ENCODE measurements at regions not wholly inside any gene's neighbourhood (a gene's known extent, or its start where the extent isn't known, plus 50 kb on each side); places are given as distances from the start of the nearest gene placed in this dataset.
"Not testable (repeated sequence)": the region's sequence is repeated elsewhere in the genome, so short reads cannot be mapped to it uniquely, and the experiment has no call there.

GRCh38 chr4:43567644-43568043 lies 675.1 kb downstream of the GRXCR1 start:
- ATAC-seq = no peak
- H3K4me1 Mint-ChIP-seq (ENCODE audit: low read depth in 2 of 2) = no peaks in the 10 kb centered on the region
- H3K27me3 Mint-ChIP-seq = no peaks in the 10 kb centered on the region
- no peak overlapping the region for H3K4me3 Mint-ChIP-seq
- H3K36me3 Mint-ChIP-seq = no peaks in the 10 kb centered on the region
- no peak overlapping the region for H3K27ac Mint-ChIP-seq
- no peak for DNase-seq (ENCODE audit: low spot score)
- H3K9me3 Mint-ChIP-seq = peaks cover 12% of the 10 kb centered on the region

DNA sequence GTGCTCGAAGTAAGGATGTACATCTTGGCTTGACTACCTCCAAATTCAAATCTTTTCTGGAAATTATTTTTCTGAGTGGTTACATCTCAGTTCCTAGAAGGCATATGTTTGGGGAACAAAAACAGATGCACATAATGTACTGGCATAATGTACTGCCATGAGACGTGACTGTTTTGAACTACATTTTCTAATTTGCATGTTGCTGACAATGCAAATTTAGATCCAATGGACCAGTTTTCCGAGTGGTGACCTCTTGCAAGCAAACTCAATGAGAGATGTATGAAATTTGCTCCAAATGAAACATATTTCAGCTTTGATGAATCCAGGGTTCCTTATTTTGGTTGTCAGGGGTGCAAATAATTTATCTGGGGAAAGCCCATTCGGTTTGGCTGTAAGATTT lies 694.3 kb downstream of the GRXCR1 start:
- Mint-ChIP-seq H3K4me1 (ENCODE audit: low read depth in 2 of 2) (no peaks in the 10 kb centered on the region), H3K4me3 (no peak overlapping the region), H3K27me3 (no peaks in the 10 kb centered on the region), H3K9me3 (peaks cover 12% of the 10 kb centered on the region), H3K36me3 (peaks cover 4% of the 10 kb centered on the region), H3K27ac (no peak overlapping the region)
- no peak for DNase-seq (ENCODE audit: low spot score)
- ATAC-seq = no peak

GRCh38 chr4:43587758-43588157 lies 695.2 kb downstream of the GRXCR1 start:
- Mint-ChIP-seq H3K9me3 (peaks cover 8% of the 10 kb centered on the region), H3K27ac (no peak overlapping the region), H3K4me1 (ENCODE audit: low read depth in 2 of 2) (no peaks in the 10 kb centered on the region), H3K27me3 (no peaks in the 10 kb centered on the region), H3K36me3 (peaks cover 4% of the 10 kb centered on the region), H3K4me3 (no peak overlapping the region)
- DNase-seq (ENCODE audit: low spot score) = no peak
- ATAC-seq = no peak

- no peak for DNase-seq (ENCODE audit: low spot score)
- Mint-ChIP-seq H3K27ac (no peak overlapping the region), H3K36me3 (peaks cover 6% of the 10 kb centered on the region), H3K4me3 (no peak overlapping the region), H3K9me3 (peaks cover 10% of the 10 kb centered on the region), H3K4me1 (ENCODE audit: low read depth in 2 of 2) (no peaks in the 10 kb centered on the region), H3K27me3 (no peaks in the 10 kb centered on the region)
- no peak for ATAC-seq
These were observed 714.9 kb downstream of the GRXCR1 start for GRCh38 chr4:43607400-43607799.

- ATAC-seq (no peak), DNase-seq (ENCODE audit: low spot score) (no peak)
- H3K36me3 Mint-ChIP-seq = peaks cover 6% of the 10 kb centered on the region
- H3K27me3 Mint-ChIP-seq = no peaks in the 10 kb centered on the region
- H3K27ac Mint-ChIP-seq = no peak overlapping the region
- H3K9me3 Mint-ChIP-seq = peaks cover 10% of the 10 kb centered on the region
- H3K4me3 Mint-ChIP-seq = no peak overlapping the region
- H3K4me1 Mint-ChIP-seq (ENCODE audit: low read depth in 2 of 2) = no peaks in the 10 kb centered on the region
These were observed 715.4 kb downstream of the GRXCR1 start for GRCh38 chr4:43607827-43608461.

DNA sequence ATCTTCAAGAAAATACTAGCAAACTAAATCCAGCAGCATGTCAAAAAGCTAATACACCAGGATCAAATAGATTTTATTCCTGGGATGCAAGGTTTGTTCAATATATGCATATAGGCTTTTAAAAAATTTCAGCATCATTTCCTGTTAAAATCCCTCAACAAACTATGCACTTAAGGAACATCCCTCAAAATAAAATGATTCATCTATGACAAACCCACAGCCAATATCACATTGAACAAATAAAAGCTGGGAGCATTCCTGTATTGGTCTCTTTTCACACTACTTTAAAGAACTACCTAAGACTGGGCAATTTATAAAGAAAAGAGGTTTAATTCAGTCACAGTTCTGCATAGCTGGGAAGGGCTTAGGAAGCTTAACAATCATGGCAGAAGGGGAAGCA lies 726.7 kb downstream of the GRXCR1 start:
- Mint-ChIP-seq H3K4me1 (ENCODE audit: low read depth in 2 of 2) (no peaks in the 10 kb centered on the region), H3K4me3 (no peak overlapping the region), H3K27ac (no peak overlapping the region), H3K27me3 (no peaks in the 10 kb centered on the region), H3K9me3 (peaks cover 32% of the 10 kb centered on the region), H3K36me3 (peaks cover 14% of the 10 kb centered on the region)
- ATAC-seq (no peak), DNase-seq (ENCODE audit: low spot score) (no peak)

DNA sequence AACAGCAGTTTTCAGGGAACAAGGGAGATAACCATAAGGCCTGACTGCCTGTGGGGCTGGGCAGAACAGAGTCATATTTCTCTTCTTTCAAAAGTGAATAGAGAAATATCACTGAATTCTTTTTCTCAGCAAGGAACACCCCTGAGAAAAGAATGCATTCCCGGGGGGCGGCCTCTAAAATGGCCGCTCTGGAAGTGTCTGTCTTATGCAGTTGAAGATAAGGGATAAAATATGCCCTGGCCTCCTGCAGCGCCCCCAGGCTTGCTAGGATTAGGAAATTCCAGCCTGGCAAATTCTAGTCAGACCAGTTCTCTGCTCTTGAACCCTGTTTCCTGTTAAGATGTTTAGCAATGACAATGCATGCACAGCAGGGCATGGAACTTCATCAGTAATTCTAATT lies 745.4 kb downstream of the GRXCR1 start:
- not testable (repeated sequence) for ATAC-seq; H3K27me3 Mint-ChIP-seq; H3K27ac Mint-ChIP-seq; DNase-seq (ENCODE audit: low spot score); H3K4me3 Mint-ChIP-seq; H3K4me1 Mint-ChIP-seq (ENCODE audit: low read depth in 2 of 2)
- Mint-ChIP-seq H3K9me3 (peaks cover 33% of the 10 kb centered on the region), H3K36me3 (peaks cover 15% of the 10 kb centered on the region)

DNA sequence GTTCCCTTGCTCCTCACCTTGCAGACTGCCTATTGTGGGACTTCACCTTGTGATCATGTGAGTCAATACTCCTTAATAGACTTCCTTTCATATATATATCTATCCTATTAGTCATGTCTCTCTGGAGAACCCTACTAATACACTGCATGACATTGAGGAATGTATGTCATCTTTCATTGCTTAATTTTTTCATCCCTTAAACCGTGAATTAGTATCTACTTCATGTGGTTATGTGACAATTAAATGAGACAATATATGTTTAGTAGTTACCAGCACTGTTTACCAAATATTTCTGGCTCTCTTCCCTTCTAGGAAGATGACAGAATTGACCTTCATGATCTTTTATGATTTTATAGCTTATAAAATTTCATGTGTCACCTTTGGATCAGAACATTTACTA lies 759.5 kb downstream of the GRXCR1 start:
- Mint-ChIP-seq H3K36me3 (peaks cover 13% of the 10 kb centered on the region), H3K4me1 (ENCODE audit: low read depth in 2 of 2) (no peaks in the 10 kb centered on the region), H3K27me3 (no peaks in the 10 kb centered on the region), H3K4me3 (no peak overlapping the region), H3K27ac (no peak overlapping the region), H3K9me3 (peaks cover 17% of the 10 kb centered on the region)
- ATAC-seq (no peak), DNase-seq (ENCODE audit: low spot score) (no peak)

- ATAC-seq; H3K27ac Mint-ChIP-seq; H3K4me1 Mint-ChIP-seq (ENCODE audit: low read depth in 2 of 2); DNase-seq (ENCODE audit: low spot score); H3K27me3 Mint-ChIP-seq; H3K4me3 Mint-ChIP-seq: not testable (repeated sequence)
- peaks cover 23% of the 10 kb centered on the region for H3K9me3 Mint-ChIP-seq
- H3K36me3 Mint-ChIP-seq = peaks cover 14% of the 10 kb centered on the region
These were observed 767.0 kb downstream of the GRXCR1 start for GRCh38 chr4:43659547-43659946.

DNA sequence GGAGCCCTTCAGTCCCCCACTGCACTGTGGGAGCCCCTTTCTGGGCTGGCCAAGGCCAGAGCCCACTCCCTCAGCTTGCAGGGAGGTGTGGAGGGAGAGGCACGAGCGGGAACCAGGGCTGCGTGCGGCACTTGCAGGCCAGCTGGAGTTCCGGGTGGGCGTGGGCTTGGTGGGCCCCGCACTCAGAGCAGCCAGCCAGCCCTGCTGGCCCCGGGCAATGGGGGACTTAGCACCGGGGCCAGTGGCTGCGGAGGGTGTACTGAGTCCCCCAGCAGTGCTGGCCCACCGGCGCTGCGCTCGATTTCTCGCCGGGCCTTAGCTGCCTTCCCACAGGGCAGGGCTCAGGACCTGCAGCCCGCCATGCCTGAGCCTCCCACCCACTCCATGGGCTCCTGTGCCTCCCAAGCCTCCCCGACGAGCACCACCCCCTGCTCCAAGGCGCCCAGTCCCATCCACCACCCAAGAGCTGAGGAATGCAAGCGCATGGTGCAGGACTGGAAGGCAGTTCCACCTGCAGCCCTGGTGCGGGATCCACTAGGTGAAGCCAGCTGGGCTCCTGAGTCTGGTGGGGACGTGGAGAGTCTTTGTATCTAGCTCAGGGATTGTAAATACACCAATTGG lies 776.2 kb downstream of the KCTD8 start:
- peaks cover 34% of the 10 kb centered on the region for H3K9me3 Mint-ChIP-seq
- H3K36me3 Mint-ChIP-seq = peaks cover 22% of the 10 kb centered on the region
- H3K4me3 Mint-ChIP-seq = not testable (repeated sequence)

GRCh38 chr4:43680421-43680820 lies 768.2 kb downstream of the KCTD8 start:
- DNase-seq (ENCODE audit: low spot score) = no peak
- Mint-ChIP-seq H3K27ac (no peak overlapping the region), H3K4me3 (no peak overlapping the region), H3K27me3 (no peaks in the 10 kb centered on the region), H3K9me3 (peaks cover 20% of the 10 kb centered on the region), H3K36me3 (peaks cover 8% of the 10 kb centered on the region), H3K4me1 (ENCODE audit: low read depth in 2 of 2) (no peaks in the 10 kb centered on the region)
- ATAC-seq = no peak

More for the DNA sequence above, 776.2 kb downstream of the KCTD8 start:
- not testable (repeated sequence) for H3K27ac Mint-ChIP-seq; H3K4me1 Mint-ChIP-seq (ENCODE audit: low read depth in 2 of 2); H3K27me3 Mint-ChIP-seq; ATAC-seq; DNase-seq (ENCODE audit: low spot score)

DNA sequence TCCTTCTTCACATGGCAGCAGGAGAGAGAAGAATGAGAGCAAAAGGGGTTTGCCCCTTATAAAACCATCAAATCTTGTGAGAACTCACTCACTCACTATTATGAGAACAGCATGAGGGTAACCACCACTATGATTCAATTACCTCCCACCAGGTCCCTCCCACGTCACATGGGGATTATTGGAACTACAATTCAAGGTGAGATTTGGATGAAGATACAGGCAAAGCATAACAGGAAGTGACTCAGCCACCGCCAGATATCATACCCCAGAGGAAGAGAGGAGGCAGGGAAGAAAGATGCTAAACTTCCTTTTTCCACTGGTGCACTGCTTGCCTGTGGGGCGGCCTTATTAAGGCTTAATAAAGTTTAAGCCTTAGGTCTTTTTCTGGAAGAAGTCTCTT lies 766.1 kb downstream of the KCTD8 start:
- Mint-ChIP-seq H3K4me1 (ENCODE audit: low read depth in 2 of 2) (no peaks in the 10 kb centered on the region), H3K27ac (no peak overlapping the region), H3K36me3 (no peaks in the 10 kb centered on the region), H3K4me3 (no peak overlapping the region), H3K27me3 (no peaks in the 10 kb centered on the region), H3K9me3 (peaks cover 13% of the 10 kb centered on the region)
- ATAC-seq (no peak), DNase-seq (ENCODE audit: low spot score) (no peak)

GRCh38 chr4:43690116-43690515 lies 758.5 kb downstream of the KCTD8 start:
- H3K4me1 Mint-ChIP-seq (ENCODE audit: low read depth in 2 of 2) = no peaks in the 10 kb centered on the region

GRCh38 chr4:43693876-43694275 lies 754.7 kb downstream of the KCTD8 start:
- H3K36me3 Mint-ChIP-seq = peaks cover 9% of the 10 kb centered on the region
- H3K27me3 Mint-ChIP-seq = no peaks in the 10 kb centered on the region
- H3K9me3 Mint-ChIP-seq = peaks cover 21% of the 10 kb centered on the region
- no peak for DNase-seq (ENCODE audit: low spot score)
- no peak overlapping the region for H3K27ac Mint-ChIP-seq
- no peak for ATAC-seq
- H3K4me3 Mint-ChIP-seq = no peak overlapping the region
- H3K4me1 Mint-ChIP-seq (ENCODE audit: low read depth in 2 of 2) = no peaks in the 10 kb centered on the region

More at GRCh38 chr4:43690116-43690515, 758.5 kb downstream of the KCTD8 start:
- no peak for ATAC-seq
- no peak for DNase-seq (ENCODE audit: low spot score)
- peaks cover 24% of the 10 kb centered on the region for H3K9me3 Mint-ChIP-seq
- H3K36me3 Mint-ChIP-seq = peaks cover 9% of the 10 kb centered on the region
- H3K27me3 Mint-ChIP-seq = no peaks in the 10 kb centered on the region
- no peak overlapping the region for H3K4me3 Mint-ChIP-seq
- H3K27ac Mint-ChIP-seq = no peak overlapping the region

GRCh38 chr4:43709443-43709842 lies 739.2 kb downstream of the KCTD8 start:
- Mint-ChIP-seq H3K27me3 (no peaks in the 10 kb centered on the region), H3K4me1 (ENCODE audit: low read depth in 2 of 2) (no peaks in the 10 kb centered on the region), H3K27ac (no peak overlapping the region), H3K9me3 (peaks cover 17% of the 10 kb centered on the region), H3K4me3 (no peak overlapping the region), H3K36me3 (no peaks in the 10 kb centered on the region)
- DNase-seq (ENCODE audit: low spot score) = no peak
- ATAC-seq = no peak

Data from natural killer cell treated with Interleukin-12 subunit alpha and Interleukin-12 subunit beta and Interleukin-15 and Interleukin-18, amount 100 ng/mL, for 72 hours (primary cell).